Gastroesophageal sphincter (tissue), 3 donors: ENCODE measurements at regions not wholly inside any gene's neighbourhood (a gene's known extent, or its start where the extent isn't known, plus 50 kb on each side); places are given as distances from the start of the nearest gene placed in this dataset.

Experiments
- CTCF ChIP-seq, 4 experiments: fragments of 200-600 bp in 2 of 4; fragments of 450-650 bp in 2 of 4; sonication (generic) in 1 of 4; IDR thresholded peaks; one replicate each; pipeline ENCODE4 v1.5.1; 2017 to 2019; ENCODE audit warnings: antibody characterized with exemption in 4 of 4, mild to moderate bottlenecking in 2 of 4, moderate library complexity in 2 of 4
- EP300 ChIP-seq: sonication (generic); formaldehyde crosslinking; IDR thresholded peaks from one replicate; pipeline ENCODE4 v1.6.1; 2017; ENCODE audit warnings: antibody characterized with exemption, mild to moderate bottlenecking
- POLR2A ChIP-seq, 2 donors: fragments of 450-650 bp; IDR thresholded peaks; one replicate each; pipeline ENCODE4 v1.6.1; 2017; ENCODE audit warnings: antibody characterized with exemption in 2 of 2, mild to moderate bottlenecking in 2 of 2, moderate library complexity in 1 of 2
- POLR2AphosphoS5 ChIP-seq: sonication (generic); formaldehyde crosslinking; IDR thresholded peaks from one replicate; pipeline ENCODE4 v1.6.1; 2017; ENCODE audit warnings: antibody characterized with exemption

- TF ChIP-seq POLR2AphosphoS5 = no peak
- no peak for TF ChIP-seq CTCF (IDR thresholded peaks at IDR 0.05)
- TF ChIP-seq POLR2A (IDR thresholded peaks at IDR 0.05) = no peak
- TF ChIP-seq EP300 = no peak
These were observed 103.6 kb upstream of the EGFLAM start for GRCh38 chr5:38154615-38155204.
